HEK293 (cell line): ENCODE measurements at regions not wholly inside any gene's neighbourhood (a gene's known extent, or its start where the extent isn't known, plus 50 kb on each side); places are given as distances from the start of the nearest gene placed in this dataset.

Experiments used
- FEZF1 ChIP-seq: fragments of 450-650 bp; formaldehyde crosslinking; IDR thresholded peaks from 2 replicates; pipeline ENCODE4 v1.5.1; 2016; ENCODE audit warnings: missing biosample characterization, missing genetic modification characterization
- KLF9 ChIP-seq: fragments of 450-650 bp; formaldehyde crosslinking; IDR thresholded peaks from 2 replicates; pipeline ENCODE4 v1.5.1; 2016; ENCODE audit warnings: missing biosample characterization, missing genetic modification characterization, low read depth
- PRDM1 ChIP-seq: fragments of 450-650 bp; formaldehyde crosslinking; IDR thresholded peaks from 2 replicates; pipeline ENCODE4; 2016; ENCODE audit warnings: missing biosample characterization, missing genetic modification characterization
- SETDB1 ChIP-seq: IDR thresholded peaks from one replicate; pipeline ENCODE4 v1.6.1; 2017; ENCODE audit warnings: mild to moderate bottlenecking, low read length, moderate library complexity, mixed read lengths; ENCODE audit not compliant: insufficient read length
- SP2 ChIP-seq: fragments of 450-650 bp; formaldehyde crosslinking; IDR thresholded peaks from 2 replicates; pipeline ENCODE4 v1.5.1; 2016; ENCODE audit warnings: missing biosample characterization, missing genetic modification characterization
- ZBTB17 ChIP-seq: fragments of 450-650 bp; formaldehyde crosslinking; IDR thresholded peaks from 2 replicates; pipeline ENCODE4 v1.5.1; 2016; ENCODE audit warnings: missing biosample characterization, missing genetic modification characterization
- ZBTB48 ChIP-seq: fragments of 450-650 bp; formaldehyde crosslinking; IDR thresholded peaks from 2 replicates; pipeline ENCODE4 v1.5.1; 2016; ENCODE audit warnings: missing biosample characterization, missing genetic modification characterization
- ZBTB7A ChIP-seq: fragments of 450-650 bp; formaldehyde crosslinking; IDR thresholded peaks from 2 replicates; pipeline ENCODE4 v1.5.1; 2016; ENCODE audit warnings: low read depth, missing biosample characterization, missing genetic modification characterization
- ZFHX2 ChIP-seq: fragments of 450-650 bp; formaldehyde crosslinking; conservative IDR thresholded peaks from 2 replicates; pipeline ENCODE4 v1.5.1; 2016; ENCODE audit warnings: missing biosample characterization, missing genetic modification characterization
- ZFP41 ChIP-seq: fragments of 450-650 bp; formaldehyde crosslinking; IDR thresholded peaks from 2 replicates; pipeline ENCODE4 v1.5.1; 2016; ENCODE audit warnings: missing biosample characterization, missing genetic modification characterization, borderline replicate concordance
- ZNF10 ChIP-seq: fragments of 450-650 bp; formaldehyde crosslinking; IDR thresholded peaks from 2 replicates; pipeline ENCODE4 v1.5.1; 2017; ENCODE audit warnings: missing biosample characterization, missing genetic modification characterization
- ZNF132 ChIP-seq: fragments of 450-650 bp; formaldehyde crosslinking; IDR thresholded peaks from 2 replicates; pipeline ENCODE4 v1.5.1; 2017; ENCODE audit warnings: missing biosample characterization, missing genetic modification characterization, borderline replicate concordance
- ZNF155 ChIP-seq: fragments of 450-650 bp; formaldehyde crosslinking; IDR thresholded peaks from 2 replicates; pipeline ENCODE4 v1.5.1; 2016; ENCODE audit warnings: missing biosample characterization, missing genetic modification characterization
- ZNF16 ChIP-seq: fragments of 450-650 bp; formaldehyde crosslinking; IDR thresholded peaks from 2 replicates; pipeline ENCODE4 v1.5.1; 2016; ENCODE audit warnings: low read depth, missing biosample characterization, missing genetic modification characterization
- ZNF266 ChIP-seq: fragments of 450-650 bp; formaldehyde crosslinking; IDR thresholded peaks from 2 replicates; pipeline ENCODE4 v1.5.1; 2016; ENCODE audit warnings: missing biosample characterization, missing genetic modification characterization, low read depth
- ZNF324 ChIP-seq: fragments of 450-650 bp; formaldehyde crosslinking; IDR thresholded peaks from 2 replicates; pipeline ENCODE4 v1.5.1; 2016; ENCODE audit warnings: missing biosample characterization, missing genetic modification characterization
- ZNF341 ChIP-seq: fragments of 450-650 bp; formaldehyde crosslinking; IDR thresholded peaks from 2 replicates; pipeline ENCODE4; 2016; ENCODE audit warnings: low read depth, missing biosample characterization, missing genetic modification characterization
- ZNF391 ChIP-seq: fragments of 450-650 bp; formaldehyde crosslinking; IDR thresholded peaks from 2 replicates; pipeline ENCODE4 v1.5.1; 2016; ENCODE audit warnings: low read depth, missing biosample characterization, missing genetic modification characterization, borderline replicate concordance
- ZNF423 ChIP-seq: fragments of 450-650 bp; formaldehyde crosslinking; IDR thresholded peaks from 2 replicates; pipeline ENCODE4 v1.5.1; 2016; ENCODE audit warnings: missing biosample characterization, missing genetic modification characterization
- ZNF501 ChIP-seq: fragments of 450-650 bp; formaldehyde crosslinking; IDR thresholded peaks from 2 replicates; pipeline ENCODE4 v1.5.1; 2016; ENCODE audit warnings: missing biosample characterization, missing genetic modification characterization
- ZNF510 ChIP-seq: fragments of 450-650 bp; formaldehyde crosslinking; IDR thresholded peaks from 2 replicates; pipeline ENCODE4 v1.5.1; 2018; ENCODE audit warnings: mild to moderate bottlenecking, missing genetic modification characterization, missing biosample characterization; ENCODE audit not compliant: insufficient replicate concordance
- ZNF530 ChIP-seq: fragments of 450-650 bp; formaldehyde crosslinking; IDR thresholded peaks from 2 replicates; pipeline ENCODE4 v1.5.1; 2016; ENCODE audit warnings: low read depth, missing biosample characterization, missing genetic modification characterization
- ZNF585B ChIP-seq: fragments of 450-650 bp; formaldehyde crosslinking; IDR thresholded peaks from 2 replicates; pipeline ENCODE4 v1.5.1; 2016; ENCODE audit warnings: missing biosample characterization, missing genetic modification characterization
- ZNF596 ChIP-seq: fragments of 450-650 bp; IDR thresholded peaks from 2 replicates; pipeline ENCODE4 v1.5.0; 2018; ENCODE audit warnings: missing biosample characterization, mild to moderate bottlenecking, missing genetic modification characterization, moderate library complexity
- ZNF624 ChIP-seq: fragments of 450-650 bp; formaldehyde crosslinking; IDR thresholded peaks from 2 replicates; pipeline ENCODE4 v1.5.1; 2017; ENCODE audit warnings: missing biosample characterization, missing genetic modification characterization
- ZSCAN30 ChIP-seq: fragments of 450-650 bp; IDR thresholded peaks from 2 replicates; pipeline ENCODE4 v1.5.1; 2018; ENCODE audit warnings: missing biosample characterization, mild to moderate bottlenecking, missing genetic modification characterization, moderate library complexity
- ZXDB ChIP-seq: fragments of 450-650 bp; formaldehyde crosslinking; IDR thresholded peaks from 2 replicates; pipeline ENCODE4 v1.5.1; 2016; ENCODE audit warnings: missing biosample characterization, missing genetic modification characterization
- TF ChIP-seq, protein P1 (sequence below): fragments of 450-650 bp; formaldehyde crosslinking; IDR thresholded peaks from 2 replicates; pipeline ENCODE4 v1.5.1; 2017; ENCODE audit warnings: missing biosample characterization, missing genetic modification characterization
- TF ChIP-seq, protein P2 (sequence below): sonication (generic); formaldehyde crosslinking; IDR thresholded peaks from 2 replicates; pipeline ENCODE4 v1.8.1; 2022; ENCODE audit warnings: mild to moderate bottlenecking, moderate library complexity, missing genetic modification reagents
- TF ChIP-seq, protein P3 (sequence below): fragments of 450-650 bp; formaldehyde crosslinking; IDR thresholded peaks from 2 replicates; pipeline ENCODE4 v1.5.1; 2016; ENCODE audit warnings: missing biosample characterization, missing genetic modification characterization
- TF ChIP-seq, protein P4 (sequence below): fragments of 450-650 bp; formaldehyde crosslinking; IDR thresholded peaks from 2 replicates; pipeline ENCODE4 v1.5.0; 2017; ENCODE audit warnings: missing biosample characterization, missing genetic modification characterization, borderline replicate concordance

DNA sequence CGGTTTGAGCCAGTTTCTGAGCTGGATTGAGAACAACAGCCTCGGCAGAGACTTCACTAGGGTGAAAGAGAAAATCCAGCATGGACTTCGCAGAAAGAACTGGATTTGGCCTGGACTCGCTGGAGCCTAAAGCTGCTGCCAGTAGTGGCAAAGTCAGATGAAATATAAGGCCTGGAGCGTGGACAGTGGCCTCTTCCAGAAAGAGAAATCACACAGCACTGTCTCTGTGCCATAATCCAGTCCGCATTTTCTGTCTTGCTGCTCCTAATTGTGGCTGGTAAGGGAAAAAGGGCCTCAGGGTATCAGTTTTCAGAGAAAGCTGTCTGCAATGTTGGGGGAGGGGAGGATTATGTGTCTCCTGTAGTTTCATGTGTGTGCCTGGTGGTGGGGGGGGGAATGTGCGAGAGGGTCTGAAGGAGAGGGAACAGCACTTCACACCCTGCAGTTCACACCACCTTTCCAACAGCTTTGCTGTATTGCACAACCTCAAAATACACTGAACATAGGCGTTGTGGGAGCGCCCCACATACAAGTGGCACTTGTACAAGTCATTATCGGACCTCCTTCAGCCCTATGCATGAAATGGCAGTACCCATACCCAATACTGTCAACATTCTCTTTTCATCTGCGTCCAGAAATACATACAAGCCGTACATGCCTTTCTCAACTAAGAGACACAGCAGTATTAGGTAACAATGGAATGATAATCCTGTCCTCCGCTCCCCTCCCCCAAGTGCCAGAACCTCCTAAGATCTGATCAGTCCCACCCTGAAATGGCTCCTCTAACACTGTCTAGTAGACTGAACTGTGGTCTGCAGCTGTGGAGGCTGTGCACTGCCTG is 107.5 kb upstream of the ATF7IP start (continued):
- TF ChIP-seq, protein P1, sequence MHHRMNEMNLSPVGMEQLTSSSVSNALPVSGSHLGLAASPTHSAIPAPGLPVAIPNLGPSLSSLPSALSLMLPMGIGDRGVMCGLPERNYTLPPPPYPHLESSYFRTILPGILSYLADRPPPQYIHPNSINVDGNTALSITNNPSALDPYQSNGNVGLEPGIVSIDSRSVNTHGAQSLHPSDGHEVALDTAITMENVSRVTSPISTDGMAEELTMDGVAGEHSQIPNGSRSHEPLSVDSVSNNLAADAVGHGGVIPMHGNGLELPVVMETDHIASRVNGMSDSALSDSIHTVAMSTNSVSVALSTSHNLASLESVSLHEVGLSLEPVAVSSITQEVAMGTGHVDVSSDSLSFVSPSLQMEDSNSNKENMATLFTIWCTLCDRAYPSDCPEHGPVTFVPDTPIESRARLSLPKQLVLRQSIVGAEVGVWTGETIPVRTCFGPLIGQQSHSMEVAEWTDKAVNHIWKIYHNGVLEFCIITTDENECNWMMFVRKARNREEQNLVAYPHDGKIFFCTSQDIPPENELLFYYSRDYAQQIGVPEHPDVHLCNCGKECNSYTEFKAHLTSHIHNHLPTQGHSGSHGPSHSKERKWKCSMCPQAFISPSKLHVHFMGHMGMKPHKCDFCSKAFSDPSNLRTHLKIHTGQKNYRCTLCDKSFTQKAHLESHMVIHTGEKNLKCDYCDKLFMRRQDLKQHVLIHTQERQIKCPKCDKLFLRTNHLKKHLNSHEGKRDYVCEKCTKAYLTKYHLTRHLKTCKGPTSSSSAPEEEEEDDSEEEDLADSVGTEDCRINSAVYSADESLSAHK (tag by site-specific recombination): peak; percentile 87
- TF ChIP-seq, protein P2, sequence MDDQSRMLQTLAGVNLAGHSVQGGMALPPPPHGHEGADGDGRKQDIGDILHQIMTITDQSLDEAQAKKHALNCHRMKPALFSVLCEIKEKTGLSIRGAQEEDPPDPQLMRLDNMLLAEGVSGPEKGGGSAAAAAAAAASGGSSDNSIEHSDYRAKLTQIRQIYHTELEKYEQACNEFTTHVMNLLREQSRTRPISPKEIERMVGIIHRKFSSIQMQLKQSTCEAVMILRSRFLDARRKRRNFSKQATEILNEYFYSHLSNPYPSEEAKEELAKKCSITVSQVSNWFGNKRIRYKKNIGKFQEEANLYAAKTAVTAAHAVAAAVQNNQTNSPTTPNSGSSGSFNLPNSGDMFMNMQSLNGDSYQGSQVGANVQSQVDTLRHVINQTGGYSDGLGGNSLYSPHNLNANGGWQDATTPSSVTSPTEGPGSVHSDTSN (CRISPR knock-in tag): no peak
- TF ChIP-seq ZNF132 (no peak), ZNF341 (tag by site-specific recombination) (peak; percentile 66), ZNF530 (no peak), PRDM1 (tag by site-specific recombination) (peak; percentile 80), FEZF1 (tag by site-specific recombination) (peak; percentile 84), ZNF16 (no peak), ZBTB7A (tag by site-specific recombination) (no peak), ZNF596 (tag by site-specific recombination) (peak; percentile 6; the same call in 1 of the 2 replicates), ZNF624 (tag by site-specific recombination) (no peak), SETDB1 (peak; percentile 97), ZBTB17 (tag by site-specific recombination) (peak; percentile 93), ZSCAN30 (tag by site-specific recombination) (peak; percentile 99), ZFHX2 (tag by site-specific recombination) (no peak), ZNF155 (no peak), ZNF391 (tag by site-specific recombination) (peak; percentile 87; the same call in 1 of the 2 replicates), ZNF585B (no peak), SP2 (tag by site-specific recombination) (no peak; the same call in none of the 2 replicates), ZBTB48 (tag by site-specific recombination) (peak; percentile 45; the same call in 1 of the 2 replicates), ZNF501 (peak; percentile 97), KLF9 (tag by site-specific recombination) (peak; percentile 23; the same call in 1 of the 2 replicates), ZNF423 (tag by site-specific recombination) (0 out of 2 replicates have a peak, but pooled peaks have one; percentile 9), ZNF266 (tag by site-specific recombination) (no peak), ZNF510 (tag by site-specific recombination) (peak; percentile 73), ZXDB (tag by site-specific recombination) (peak; percentile 97), ZNF10 (tag by site-specific recombination) (peak; percentile 80), ZNF324 (tag by site-specific recombination) (peak; percentile 99), ZFP41 (tag by site-specific recombination) (no peak)
- TF ChIP-seq, protein P3, sequence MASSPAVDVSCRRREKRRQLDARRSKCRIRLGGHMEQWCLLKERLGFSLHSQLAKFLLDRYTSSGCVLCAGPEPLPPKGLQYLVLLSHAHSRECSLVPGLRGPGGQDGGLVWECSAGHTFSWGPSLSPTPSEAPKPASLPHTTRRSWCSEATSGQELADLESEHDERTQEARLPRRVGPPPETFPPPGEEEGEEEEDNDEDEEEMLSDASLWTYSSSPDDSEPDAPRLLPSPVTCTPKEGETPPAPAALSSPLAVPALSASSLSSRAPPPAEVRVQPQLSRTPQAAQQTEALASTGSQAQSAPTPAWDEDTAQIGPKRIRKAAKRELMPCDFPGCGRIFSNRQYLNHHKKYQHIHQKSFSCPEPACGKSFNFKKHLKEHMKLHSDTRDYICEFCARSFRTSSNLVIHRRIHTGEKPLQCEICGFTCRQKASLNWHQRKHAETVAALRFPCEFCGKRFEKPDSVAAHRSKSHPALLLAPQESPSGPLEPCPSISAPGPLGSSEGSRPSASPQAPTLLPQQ (tag by site-specific recombination): peak; percentile 89
- TF ChIP-seq, protein P4, sequence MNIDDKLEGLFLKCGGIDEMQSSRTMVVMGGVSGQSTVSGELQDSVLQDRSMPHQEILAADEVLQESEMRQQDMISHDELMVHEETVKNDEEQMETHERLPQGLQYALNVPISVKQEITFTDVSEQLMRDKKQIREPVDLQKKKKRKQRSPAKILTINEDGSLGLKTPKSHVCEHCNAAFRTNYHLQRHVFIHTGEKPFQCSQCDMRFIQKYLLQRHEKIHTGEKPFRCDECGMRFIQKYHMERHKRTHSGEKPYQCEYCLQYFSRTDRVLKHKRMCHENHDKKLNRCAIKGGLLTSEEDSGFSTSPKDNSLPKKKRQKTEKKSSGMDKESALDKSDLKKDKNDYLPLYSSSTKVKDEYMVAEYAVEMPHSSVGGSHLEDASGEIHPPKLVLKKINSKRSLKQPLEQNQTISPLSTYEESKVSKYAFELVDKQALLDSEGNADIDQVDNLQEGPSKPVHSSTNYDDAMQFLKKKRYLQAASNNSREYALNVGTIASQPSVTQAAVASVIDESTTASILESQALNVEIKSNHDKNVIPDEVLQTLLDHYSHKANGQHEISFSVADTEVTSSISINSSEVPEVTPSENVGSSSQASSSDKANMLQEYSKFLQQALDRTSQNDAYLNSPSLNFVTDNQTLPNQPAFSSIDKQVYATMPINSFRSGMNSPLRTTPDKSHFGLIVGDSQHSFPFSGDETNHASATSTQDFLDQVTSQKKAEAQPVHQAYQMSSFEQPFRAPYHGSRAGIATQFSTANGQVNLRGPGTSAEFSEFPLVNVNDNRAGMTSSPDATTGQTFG (tag by site-specific recombination): peak; percentile 82; the same call in 1 of the 2 replicates
